H9 (cell line): ENCODE measurements at regions not wholly inside any gene's neighbourhood (a gene's known extent, or its start where the extent isn't known, plus 50 kb on each side); places are given as distances from the start of the nearest gene placed in this dataset.

Experiments used
- DNase-seq: peaks from one replicate; pipeline ENCODE4 v3.0.0-alpha.2; 2017
- H2AFZ ChIP-seq: one replicate; pipeline ENCODE4 v1.6.1; 2013; ENCODE audit warnings: mild to moderate bottlenecking, low read length, control low read depth, moderate library complexity
- H2AK5ac ChIP-seq: 2 replicates; pipeline ENCODE4 v1.6.1; 2013; ENCODE audit warnings: low read length, control low read depth, mixed read lengths; ENCODE audit not compliant: insufficient read length
- H2BK120ac ChIP-seq: one replicate; pipeline ENCODE4 v1.6.1; 2013; ENCODE audit warnings: low read depth, mild to moderate bottlenecking, low read length, control low read depth, inconsistent platforms; ENCODE audit not compliant: poor library complexity, severe bottlenecking
- H2BK12ac ChIP-seq: 2 replicates; pipeline ENCODE4 v1.6.1; 2013; ENCODE audit warnings: low read length, control low read depth, mixed read lengths, low read depth; ENCODE audit not compliant: insufficient read length
- H2BK15ac ChIP-seq: 2 replicates; pipeline ENCODE4 v1.6.1; 2013; ENCODE audit warnings: low read depth, low read length, control low read depth
- H2BK20ac ChIP-seq: one replicate; pipeline ENCODE4 v1.6.1; 2013; ENCODE audit warnings: low read depth, mild to moderate bottlenecking, low read length, control low read depth, inconsistent platforms; ENCODE audit not compliant: poor library complexity, severe bottlenecking
- H2BK5ac ChIP-seq: 2 replicates; pipeline ENCODE4 v1.6.1; 2013; ENCODE audit warnings: low read length, control low read depth, mixed read lengths; ENCODE audit not compliant: insufficient read length
- H3K14ac ChIP-seq: 2 replicates; pipeline ENCODE4 v1.6.1; 2013; ENCODE audit warnings: low read length, control low read depth; ENCODE audit not compliant: insufficient read depth
- H3K18ac ChIP-seq: 2 replicates; pipeline ENCODE4 v1.6.1; 2013; ENCODE audit warnings: low read depth, mild to moderate bottlenecking, mixed read lengths, low read length, control low read depth; ENCODE audit not compliant: insufficient read length
- H3K23ac ChIP-seq: 2 replicates; pipeline ENCODE4 v1.6.1; 2013; ENCODE audit warnings: low read length, control low read depth, mixed read lengths, low read depth; ENCODE audit not compliant: insufficient read length
- H3K23me2 ChIP-seq: 2 replicates; pipeline ENCODE4 v1.6.1; 2013; ENCODE audit warnings: low read depth, mild to moderate bottlenecking, mixed read lengths, low read length, control low read depth; ENCODE audit not compliant: insufficient read length, poor library complexity, severe bottlenecking
- H3K27ac ChIP-seq: 2 replicates; pipeline ENCODE4 v1.5.1; 2013; ENCODE audit warnings: low read length, control low read depth, mixed read lengths, low read depth; ENCODE audit not compliant: insufficient read length
- H3K27me3 ChIP-seq: 2 replicates; pipeline ENCODE4 v1.6.1; 2013; ENCODE audit warnings: low read length, control low read depth, inconsistent platforms; ENCODE audit not compliant: insufficient read depth
- H3K4ac ChIP-seq: 2 replicates; pipeline ENCODE4 v1.6.1; 2013; ENCODE audit warnings: low read depth, mild to moderate bottlenecking, control low read depth, inconsistent platforms, low read length, moderate library complexity
- H3K4me1 ChIP-seq: 2 replicates; pipeline ENCODE4 v1.6.1; 2013; ENCODE audit warnings: low read length, control low read depth, inconsistent platforms; ENCODE audit not compliant: insufficient read depth
- H3K4me2 ChIP-seq: 2 replicates; pipeline ENCODE4 v1.6.1; 2013; ENCODE audit warnings: low read length, control low read depth, mixed read lengths; ENCODE audit not compliant: insufficient read length, insufficient read depth
- H3K56ac ChIP-seq: 2 replicates; pipeline ENCODE4 v1.6.1; 2013; ENCODE audit warnings: low read depth, mild to moderate bottlenecking, mixed read lengths, low read length, control low read depth; ENCODE audit not compliant: insufficient read length
- H3K79me1 ChIP-seq: 2 replicates; pipeline ENCODE4 v1.6.1; 2013; ENCODE audit warnings: low read depth, mild to moderate bottlenecking, moderate library complexity, low read length, control low read depth, inconsistent platforms; ENCODE audit not compliant: insufficient read depth, poor library complexity, severe bottlenecking
- H3K79me2 ChIP-seq: 2 replicates; pipeline ENCODE4 v1.6.1; 2013; ENCODE audit warnings: low read length, control low read depth, inconsistent platforms; ENCODE audit not compliant: insufficient read depth
- H3K9ac ChIP-seq: 2 replicates; pipeline ENCODE4 v1.6.1; 2013; ENCODE audit warnings: low read length, control low read depth, mixed read lengths; ENCODE audit not compliant: insufficient read length; ENCODE audit errors: extremely low read depth
- H3K9me3 ChIP-seq: one replicate; pipeline ENCODE4 v1.6.1; 2013; ENCODE audit warnings: low read depth, low read length, inconsistent platforms; ENCODE audit not compliant: control insufficient read depth
- H3T11ph ChIP-seq: one replicate; pipeline ENCODE4 v1.6.1; 2013; ENCODE audit warnings: mild to moderate bottlenecking, low read length, control low read depth, inconsistent platforms
- H4K20me1 ChIP-seq: one replicate; pipeline ENCODE4 v1.6.1; 2013; ENCODE audit not compliant: control insufficient read depth, insufficient read length, insufficient read depth
- H4K5ac ChIP-seq: 2 replicates; pipeline ENCODE4 v1.6.1; 2013; ENCODE audit warnings: low read depth, mild to moderate bottlenecking, mixed read lengths, low read length, control low read depth; ENCODE audit not compliant: insufficient read length
- H4K8ac ChIP-seq: replicated peaks from 2 replicates; pipeline ENCODE4 v1.6.1; 2013; ENCODE audit warnings: low read length, control low read depth, mixed read lengths, low read depth; ENCODE audit not compliant: insufficient read length
- H4K91ac ChIP-seq: 2 replicates; pipeline ENCODE4 v1.6.1; 2013; ENCODE audit warnings: low read depth, mild to moderate bottlenecking, moderate library complexity, mixed read lengths, low read length, control low read depth; ENCODE audit not compliant: insufficient read length
- H3K27ac Mint-ChIP-seq, 3 experiments: 2 replicates in 2 of 3; 3 replicates in 1 of 3; pipeline ENCODE4 v1.8.0; 2020 to 2021; ENCODE audit warnings: mixed read lengths in 3 of 3, mild to moderate bottlenecking in 1 of 3, moderate library complexity in 1 of 3
- H3K27me3 Mint-ChIP-seq: 2 replicates; pipeline ENCODE4 v1.8.0; 2021; ENCODE audit warnings: low read depth, mild to moderate bottlenecking, moderate library complexity, mixed read lengths
- H3K36me3 Mint-ChIP-seq, 3 experiments: 2 replicates in 2 of 3; 3 replicates in 1 of 3; pipeline ENCODE4 v1.8.0; 2020 to 2021; ENCODE audit warnings: low read depth in 3 of 3, mixed read lengths in 3 of 3; ENCODE audit not compliant: insufficient read depth in 1 of 3
- H3K4me1 Mint-ChIP-seq, 2 experiments: 2 replicates each; pipeline ENCODE4 v1.8.0; 2020; ENCODE audit warnings: mixed read lengths in 2 of 2
- H3K4me3 Mint-ChIP-seq, 2 experiments: 2 replicates in 1 of 2; 3 replicates in 1 of 2; pipeline ENCODE4 v1.8.0; 2020 to 2021; ENCODE audit warnings: mild to moderate bottlenecking in 2 of 2, mixed read lengths in 2 of 2, moderate library complexity in 1 of 2
- H3K9me3 Mint-ChIP-seq, 2 experiments: 2 replicates in 1 of 2; 3 replicates in 1 of 2; pipeline ENCODE4 v1.8.0; 2020; ENCODE audit warnings: mild to moderate bottlenecking in 2 of 2, mixed read lengths in 2 of 2, moderate library complexity in 1 of 2
- CTCF ChIP-seq: fragments of 200-600 bp; sonication (generic); conservative IDR thresholded peaks from 3 replicates; pipeline ENCODE4 v1.8.0; 2021; ENCODE audit warnings: antibody characterized with exemption, mild to moderate bottlenecking
- WGBS: extraction: QIAGEN DNeasy Blood & Tissue Kit; methylation state at CpG from one replicate; pipeline ENCODE4 v1.1.7; 2013; ENCODE audit warnings: missing lambda C conversion rate, low lambda C conversion rate, mixed read lengths; ENCODE audit not compliant: insufficient read length; ENCODE audit errors: extremely low coverage; 5-methylcytosine and 5-hydroxymethylcytosine counted together

GRCh38 chr2:387980-388421 lies 100.1 kb upstream of the ALKAL2 start:
- Histone ChIP-seq H3K23ac (no peak overlapping the region), H3K27ac (no peak overlapping the region), H3K18ac (no peak overlapping the region), H3K4ac (no peak overlapping the region), H3K9ac (no peak overlapping the region), H3K14ac (no peak overlapping the region), H2BK20ac (no peak overlapping the region), H3K4me1 (no peaks in the 10 kb centered on the region), H3K27me3 (no peaks in the 10 kb centered on the region), H3K79me1 (no peaks in the 10 kb centered on the region), H2BK5ac (no peak overlapping the region), H4K91ac (no peak overlapping the region), H2BK15ac (no peak overlapping the region), H3K4me2 (no peak overlapping the region), H2BK12ac (no peak overlapping the region), H3K56ac (no peak overlapping the region), H2AK5ac (no peak overlapping the region), H2BK120ac (no peak overlapping the region), H4K8ac (no peak overlapping the region), H3K23me2 (no peaks in the 10 kb centered on the region), H4K5ac (no peak overlapping the region), H3K9me3 (no peaks in the 10 kb centered on the region), H3T11ph (no peak overlapping the region), H4K20me1 (no peaks in the 10 kb centered on the region), H3K79me2 (no peaks in the 10 kb centered on the region), H2AFZ (no peak overlapping the region)
- H3K36me3 Mint-ChIP-seq, result no peaks in the 10 kb centered on the region
- no peak for DNase-seq
- WGBS, result no CpG with 5 or more reads among the region's 18 CpGs
- H3K4me3 Mint-ChIP-seq, result no peak overlapping the region
- TF ChIP-seq CTCF, result no peak
- peaks cover 4 to 6% of the 10 kb centered on the region in 2 experiments; a peak in 2 of 5 replicates for H3K9me3 Mint-ChIP-seq
- peaks cover 7% of the 10 kb centered on the region for H3K27me3 Mint-ChIP-seq
- no peak overlapping the region; a peak in 1 of 7 replicates for H3K27ac Mint-ChIP-seq
- H3K4me1 Mint-ChIP-seq, result peaks cover 0 to 9% of the 10 kb centered on the region in 2 experiments; a peak in 1 of 4 replicates
